ENCODE measurements at regions not wholly inside any gene's neighbourhood (a gene's known extent, or its start where the extent isn't known, plus 50 kb on each side); places are given as distances from the start of the nearest gene placed in this dataset.
"Not testable (repeated sequence)": the region's sequence is repeated elsewhere in the genome, so short reads cannot be mapped to it uniquely, and the experiment has no call there.

DNA sequence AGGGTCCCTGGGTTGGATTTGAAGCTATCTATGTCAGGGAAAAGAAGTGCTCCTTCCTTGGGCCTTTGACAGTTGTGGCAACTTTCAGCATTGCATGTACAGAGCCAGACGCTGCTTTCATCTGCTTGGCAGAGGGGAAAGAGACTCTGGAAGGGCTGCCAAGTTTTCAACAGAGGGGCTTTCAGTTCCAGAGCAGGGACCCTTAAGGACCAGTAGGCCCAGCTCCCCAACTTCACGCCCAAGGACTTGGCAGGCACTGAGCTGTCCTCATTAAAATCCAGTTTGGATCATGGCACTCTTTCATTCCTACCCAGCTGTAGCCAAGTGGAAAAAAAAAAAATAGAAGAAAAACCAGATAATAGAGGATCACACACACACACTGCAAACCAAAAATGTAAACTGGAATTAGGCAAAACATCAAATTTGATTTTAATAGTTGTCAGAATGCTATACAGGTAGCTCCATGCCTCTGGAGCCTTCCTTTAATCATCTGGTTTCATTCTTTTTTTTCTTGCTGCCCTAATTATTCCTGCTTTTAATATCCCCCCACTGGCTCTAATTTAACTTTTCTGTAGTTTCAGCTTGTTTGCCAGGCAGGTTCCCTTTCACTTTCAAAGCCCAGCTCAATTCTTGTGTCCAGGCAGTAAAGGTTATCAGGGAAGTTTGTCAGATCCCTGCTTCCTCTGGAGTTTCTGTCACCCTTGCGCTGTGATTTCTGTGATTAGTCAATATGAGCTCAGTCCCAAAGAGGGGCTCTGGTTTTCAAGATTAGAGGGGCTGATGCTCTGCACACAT is 702.6 kb upstream of the CDH8 start:
- Histone ChIP-seq H3K9me3 (no peaks in the 10 kb centered on the region), H3K36me3 (no peaks in the 10 kb centered on the region), H3K9ac (ENCODE audit: low read depth in 2 of 2, low read length in 2 of 2) (no peak overlapping the region), H3K4me3 (no peak overlapping the region), H3K4me1 (no peaks in the 10 kb centered on the region), H3K27me3 (no peaks in the 10 kb centered on the region), H3K27ac (no peak overlapping the region)
- intact Hi-C loops (cut with DNase I), result no loop called here
- TF ChIP-seq CTCF (IDR thresholded peaks at IDR 0.05), result no peak
- DNase-seq, result no peak

DNA sequence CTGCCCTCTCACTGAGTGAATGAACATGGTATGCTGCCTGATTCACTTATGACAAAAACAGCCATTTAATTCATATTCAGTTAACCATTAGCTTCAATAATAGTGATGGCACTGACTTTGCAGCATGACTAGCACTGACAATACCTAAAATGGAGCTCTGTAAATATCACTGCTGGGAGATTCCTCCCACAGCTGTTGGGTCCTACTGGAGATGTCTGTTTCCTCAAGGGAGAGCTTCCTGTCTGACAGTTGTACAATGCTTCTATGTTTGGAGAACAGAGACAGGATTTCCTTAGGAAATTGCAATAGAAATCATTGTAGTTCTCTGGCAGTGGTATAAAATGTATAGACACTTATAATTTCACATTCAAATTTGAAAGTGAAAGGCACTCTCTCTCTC is 695.9 kb upstream of the CDH8 start:
- H3K9me3 ChIP-seq, result no peaks in the 10 kb centered on the region
- H3K9ac ChIP-seq (ENCODE audit: low read depth in 2 of 2, low read length in 2 of 2), result no peak overlapping the region
- no peak for TF ChIP-seq CTCF (IDR thresholded peaks at IDR 0.05)
- DNase-seq, result no peak
- no peaks in the 10 kb centered on the region for H3K36me3 ChIP-seq
- H3K27ac ChIP-seq, result no peak overlapping the region
- H3K4me1 ChIP-seq, result no peaks in the 10 kb centered on the region
- no peak overlapping the region for H3K4me3 ChIP-seq
- H3K27me3 ChIP-seq, result no peaks in the 10 kb centered on the region
- intact Hi-C loops (cut with DNase I), result no loop called here

GRCh38 chr16:62724670-62725269 is 688.5 kb upstream of the CDH8 start:
- H3K9me3 ChIP-seq; H3K4me1 ChIP-seq; H3K36me3 ChIP-seq; H3K9ac ChIP-seq (ENCODE audit: low read depth in 2 of 2, low read length in 2 of 2); H3K4me3 ChIP-seq; H3K27ac ChIP-seq; intact Hi-C loops (cut with DNase I); DNase-seq; H3K27me3 ChIP-seq: not testable (repeated sequence)

DNA sequence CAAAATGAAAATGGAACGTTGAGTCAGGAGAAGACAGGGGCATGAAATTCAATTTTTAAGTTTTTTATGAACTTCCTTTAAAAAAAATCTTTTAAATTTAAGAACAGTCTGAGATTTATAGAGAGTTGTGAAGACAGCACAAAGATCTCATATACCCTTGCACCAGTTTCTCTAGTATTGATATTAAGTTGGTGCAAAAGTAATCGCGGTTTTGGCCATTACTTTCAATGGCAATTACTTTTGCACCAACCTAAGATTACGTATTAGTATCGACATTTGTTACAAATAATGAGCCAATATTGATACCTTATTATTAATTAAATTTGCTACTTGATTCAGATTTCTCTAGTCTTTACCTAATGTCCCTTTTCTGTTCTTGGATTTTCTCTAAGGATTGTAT is 684.4 kb upstream of the CDH8 start:
- Histone ChIP-seq H3K27me3 (no peaks in the 10 kb centered on the region), H3K9ac (ENCODE audit: low read depth in 2 of 2, low read length in 2 of 2) (no peak overlapping the region), H3K4me1 (no peaks in the 10 kb centered on the region), H3K9me3 (no peaks in the 10 kb centered on the region), H3K36me3 (no peaks in the 10 kb centered on the region), H3K27ac (no peak overlapping the region), H3K4me3 (no peak overlapping the region)
- intact Hi-C loops (cut with DNase I), result no loop called here
- DNase-seq, result no peak
- TF ChIP-seq CTCF (IDR thresholded peaks at IDR 0.05), result no peak

- H3K9me3 ChIP-seq, result no peaks in the 10 kb centered on the region
- H3K27me3 ChIP-seq, result no peaks in the 10 kb centered on the region
- no peak overlapping the region for H3K27ac ChIP-seq
- intact Hi-C loops (cut with DNase I), result no loop called here
- no peak overlapping the region for H3K4me3 ChIP-seq
- H3K36me3 ChIP-seq, result no peaks in the 10 kb centered on the region
- DNase-seq, result no peak
- no peak overlapping the region for H3K9ac ChIP-seq (ENCODE audit: low read depth in 2 of 2, low read length in 2 of 2)
- no peak for TF ChIP-seq CTCF (IDR thresholded peaks at IDR 0.05)
- H3K4me1 ChIP-seq, result no peaks in the 10 kb centered on the region
Observed at GRCh38 chr16:62717026-62717425, 680.8 kb upstream of the CDH8 start.

DNA sequence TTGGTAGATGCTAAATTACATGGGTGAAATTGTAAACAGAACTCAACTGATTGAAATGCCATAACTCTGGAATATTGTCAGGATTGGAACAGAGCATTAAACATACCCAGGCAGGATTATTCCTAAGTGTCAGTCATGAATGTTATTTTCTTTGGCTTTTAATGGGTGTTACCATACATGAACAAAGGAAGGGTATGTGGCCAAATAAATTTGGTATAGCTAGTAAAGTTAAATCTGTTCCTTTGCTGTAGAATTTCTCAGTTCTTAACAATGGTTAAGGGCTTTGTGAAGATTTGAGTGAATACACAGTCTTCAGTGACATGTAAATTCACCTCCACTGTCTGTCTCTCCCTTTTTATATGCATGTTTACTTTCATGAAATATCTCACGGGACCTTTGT is 679.5 kb upstream of the CDH8 start:
- Histone ChIP-seq H3K36me3 (no peaks in the 10 kb centered on the region), H3K4me1 (no peaks in the 10 kb centered on the region), H3K27ac (no peak overlapping the region), H3K9me3 (no peaks in the 10 kb centered on the region), H3K27me3 (no peaks in the 10 kb centered on the region), H3K4me3 (no peak overlapping the region), H3K9ac (ENCODE audit: low read depth in 2 of 2, low read length in 2 of 2) (no peak overlapping the region)
- intact Hi-C loops (cut with DNase I), result no loop called here
- DNase-seq, result no peak
- no peak for TF ChIP-seq CTCF (IDR thresholded peaks at IDR 0.05)

Measured in colonic mucosa (tissue), 4 donors.